ENCODE measurements at regions not wholly inside any gene's neighbourhood (a gene's known extent, or its start where the extent isn't known, plus 50 kb on each side); places are given as distances from the start of the nearest gene placed in this dataset.

DNA sequence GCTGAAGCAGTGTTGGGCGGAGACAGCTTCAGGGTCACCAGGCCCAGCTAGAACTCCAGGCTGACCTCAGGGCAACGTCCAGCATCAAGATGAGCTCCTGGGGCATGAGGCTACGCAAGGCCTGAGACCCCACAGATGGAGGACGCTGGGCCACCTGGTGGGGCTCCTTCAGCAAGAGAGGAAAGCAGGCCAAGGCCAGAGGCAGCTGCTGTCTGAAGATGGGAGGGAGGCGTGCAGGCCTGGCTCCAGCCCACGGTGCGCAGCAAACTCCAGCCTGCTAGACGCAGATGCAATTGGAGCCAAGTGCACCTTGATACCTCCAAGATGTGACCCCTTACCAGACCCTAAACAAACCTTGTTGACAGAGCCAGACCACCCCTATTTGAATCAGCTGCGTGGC, 220.9 kb upstream of the RREB1 start:
- H3K36me3 Mint-ChIP-seq (ENCODE audit: low read depth): no peaks in the 10 kb centered on the region; the same call in 2 of the 3 replicates
- peaks cover 4% of the 10 kb centered on the region for H3K27me3 Mint-ChIP-seq (ENCODE audit: insufficient read depth, low read depth, poor library complexity)

More for the DNA sequence above, 220.9 kb upstream of the RREB1 start:
- H3K4me1 ChIP-seq (ENCODE audit: insufficient read depth): peaks cover 18% of the 10 kb centered on the region
- TF ChIP-seq ZNF331 (CRISPR knock-in tag; IDR thresholded peaks at IDR 0.05; ENCODE audit: low read depth) (no peak), NANOG (IDR thresholded peaks at IDR 0.05; ENCODE audit: borderline replicate concordance) (no peak), STAT1 (IDR thresholded peaks at IDR 0.05; ENCODE audit: unreplicated experiment) (no peak), ZNF114 (CRISPR knock-in tag; IDR thresholded peaks at IDR 0.05) (no peak), ZNF462 (CRISPR knock-in tag; IDR thresholded peaks at IDR 0.05) (no peak), REST (IDR thresholded peaks at IDR 0.05; ENCODE audit: unreplicated experiment) (no peak), POLR2AphosphoS5 (IDR thresholded peaks at IDR 0.05; ENCODE audit: low read depth) (no peak), JUNB (IDR thresholded peaks at IDR 0.05; ENCODE audit: unreplicated experiment) (no peak), CREB1 (CRISPR knock-in tag; IDR thresholded peaks at IDR 0.05; ENCODE audit: low read depth) (no peak), EZH2 (IDR thresholded peaks at IDR 0.05; ENCODE audit: low read depth, unreplicated experiment) (no peak), EZH2phosphoT487 (IDR thresholded peaks at IDR 0.05; ENCODE audit: unreplicated experiment) (no peak)
- TF ChIP-seq, protein P1, sequence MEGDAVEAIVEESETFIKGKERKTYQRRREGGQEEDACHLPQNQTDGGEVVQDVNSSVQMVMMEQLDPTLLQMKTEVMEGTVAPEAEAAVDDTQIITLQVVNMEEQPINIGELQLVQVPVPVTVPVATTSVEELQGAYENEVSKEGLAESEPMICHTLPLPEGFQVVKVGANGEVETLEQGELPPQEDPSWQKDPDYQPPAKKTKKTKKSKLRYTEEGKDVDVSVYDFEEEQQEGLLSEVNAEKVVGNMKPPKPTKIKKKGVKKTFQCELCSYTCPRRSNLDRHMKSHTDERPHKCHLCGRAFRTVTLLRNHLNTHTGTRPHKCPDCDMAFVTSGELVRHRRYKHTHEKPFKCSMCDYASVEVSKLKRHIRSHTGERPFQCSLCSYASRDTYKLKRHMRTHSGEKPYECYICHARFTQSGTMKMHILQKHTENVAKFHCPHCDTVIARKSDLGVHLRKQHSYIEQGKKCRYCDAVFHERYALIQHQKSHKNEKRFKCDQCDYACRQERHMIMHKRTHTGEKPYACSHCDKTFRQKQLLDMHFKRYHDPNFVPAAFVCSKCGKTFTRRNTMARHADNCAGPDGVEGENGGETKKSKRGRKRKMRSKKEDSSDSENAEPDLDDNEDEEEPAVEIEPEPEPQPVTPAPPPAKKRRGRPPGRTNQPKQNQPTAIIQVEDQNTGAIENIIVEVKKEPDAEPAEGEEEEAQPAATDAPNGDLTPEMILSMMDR (conservative IDR thresholded peaks at IDR 0.05; ENCODE audit: low read depth in 2 of 2): no peak
- TF ChIP-seq, protein P2, sequence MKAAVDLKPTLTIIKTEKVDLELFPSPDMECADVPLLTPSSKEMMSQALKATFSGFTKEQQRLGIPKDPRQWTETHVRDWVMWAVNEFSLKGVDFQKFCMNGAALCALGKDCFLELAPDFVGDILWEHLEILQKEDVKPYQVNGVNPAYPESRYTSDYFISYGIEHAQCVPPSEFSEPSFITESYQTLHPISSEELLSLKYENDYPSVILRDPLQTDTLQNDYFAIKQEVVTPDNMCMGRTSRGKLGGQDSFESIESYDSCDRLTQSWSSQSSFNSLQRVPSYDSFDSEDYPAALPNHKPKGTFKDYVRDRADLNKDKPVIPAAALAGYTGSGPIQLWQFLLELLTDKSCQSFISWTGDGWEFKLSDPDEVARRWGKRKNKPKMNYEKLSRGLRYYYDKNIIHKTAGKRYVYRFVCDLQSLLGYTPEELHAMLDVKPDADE (IDR thresholded peaks at IDR 0.05): no peak
- Mint-ChIP-seq H3K4me1 (peaks cover 38% of the 10 kb centered on the region), H3K4me3 (no peak overlapping the region), H3K9me3 (no peaks in the 10 kb centered on the region), H3K27ac (no peak overlapping the region)
- no peak overlapping the region for H3K27ac ChIP-seq (ENCODE audit: low read depth)
- no peaks in the 10 kb centered on the region for H3K27me3 ChIP-seq (ENCODE audit: insufficient read depth)
- H4K20me1 ChIP-seq (replicated peaks; ENCODE audit: insufficient read depth): no peaks in the 10 kb centered on the region
- H3K4me2 ChIP-seq: peak overlapping the region; percentile 52; the same call in 1 of the 2 replicates
- H2AFZ ChIP-seq: peak overlapping the region; percentile 72; the same call in 1 of the 2 replicates
- H3F3A ChIP-seq (replicated peaks; ENCODE audit: low read depth): no peaks in the 10 kb centered on the region
- no peaks in the 10 kb centered on the region for H3K79me2 ChIP-seq (replicated peaks; ENCODE audit: insufficient read depth)
- ATAC-seq: no peak
- H3K36me3 ChIP-seq (ENCODE audit: insufficient read depth): no peaks in the 10 kb centered on the region
- no peak for DNase-seq (ENCODE audit: low spot score)
- no peaks in the 10 kb centered on the region for H3K9me2 ChIP-seq (ENCODE audit: insufficient read depth)
- H3K4me3 ChIP-seq: no peak overlapping the region
